Esophagus muscularis mucosa (tissue), 3 donors: ENCODE measurements at regions not wholly inside any gene's neighbourhood (a gene's known extent, or its start where the extent isn't known, plus 50 kb on each side); places are given as distances from the start of the nearest gene placed in this dataset.

Experiments
- POLR2AphosphoS5 ChIP-seq, 2 donors: sonication (generic); formaldehyde crosslinking; IDR thresholded peaks; one replicate each; pipeline ENCODE4 v1.6.1; 2017; ENCODE audit warnings: antibody characterized with exemption in 2 of 2
- TF ChIP-seq, protein P1 (sequence below), 3 experiments: fragments of 200-600 bp in 2 of 3; fragments of 450-650 bp in 1 of 3; sonication (generic) in 2 of 3; IDR thresholded peaks; one replicate each; pipeline ENCODE4 v1.5.1; 2017 to 2019; ENCODE audit warnings: antibody characterized with exemption in 3 of 3, mild to moderate bottlenecking in 2 of 3, moderate library complexity in 1 of 3

DNA sequence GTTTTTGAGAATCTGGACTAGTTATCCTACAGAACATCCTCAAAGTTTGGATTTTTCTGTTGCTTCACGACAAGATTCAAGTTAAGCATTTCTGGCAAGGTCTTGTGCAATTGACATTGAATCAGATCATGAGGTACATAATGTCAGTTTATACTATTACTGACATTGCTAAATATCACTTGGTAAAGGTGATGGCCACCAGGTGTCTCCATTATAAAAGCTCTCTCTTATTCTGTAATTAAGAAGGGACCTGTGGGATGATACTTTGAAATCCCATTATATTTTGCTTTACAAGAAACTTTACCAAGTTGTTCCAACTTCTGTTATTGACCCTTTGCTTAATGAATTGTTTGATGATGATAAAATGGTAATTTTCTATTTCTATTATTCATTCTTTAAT is 131.0 kb upstream of the ASTN2 start:
- TF ChIP-seq, protein P1, sequence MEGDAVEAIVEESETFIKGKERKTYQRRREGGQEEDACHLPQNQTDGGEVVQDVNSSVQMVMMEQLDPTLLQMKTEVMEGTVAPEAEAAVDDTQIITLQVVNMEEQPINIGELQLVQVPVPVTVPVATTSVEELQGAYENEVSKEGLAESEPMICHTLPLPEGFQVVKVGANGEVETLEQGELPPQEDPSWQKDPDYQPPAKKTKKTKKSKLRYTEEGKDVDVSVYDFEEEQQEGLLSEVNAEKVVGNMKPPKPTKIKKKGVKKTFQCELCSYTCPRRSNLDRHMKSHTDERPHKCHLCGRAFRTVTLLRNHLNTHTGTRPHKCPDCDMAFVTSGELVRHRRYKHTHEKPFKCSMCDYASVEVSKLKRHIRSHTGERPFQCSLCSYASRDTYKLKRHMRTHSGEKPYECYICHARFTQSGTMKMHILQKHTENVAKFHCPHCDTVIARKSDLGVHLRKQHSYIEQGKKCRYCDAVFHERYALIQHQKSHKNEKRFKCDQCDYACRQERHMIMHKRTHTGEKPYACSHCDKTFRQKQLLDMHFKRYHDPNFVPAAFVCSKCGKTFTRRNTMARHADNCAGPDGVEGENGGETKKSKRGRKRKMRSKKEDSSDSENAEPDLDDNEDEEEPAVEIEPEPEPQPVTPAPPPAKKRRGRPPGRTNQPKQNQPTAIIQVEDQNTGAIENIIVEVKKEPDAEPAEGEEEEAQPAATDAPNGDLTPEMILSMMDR (IDR thresholded peaks at IDR 0.05): no peak
- TF ChIP-seq POLR2AphosphoS5 (IDR thresholded peaks at IDR 0.05): no peak
